Cardiac fibroblast (primary cell): ENCODE measurements at regions not wholly inside any gene's neighbourhood (a gene's known extent, or its start where the extent isn't known, plus 50 kb on each side); places are given as distances from the start of the nearest gene placed in this dataset.

Experiments
- DNase-seq, 2 donors: peaks; one replicate each; pipeline versions ENCODE4 v3.0.0 to v3.0.0-alpha.2; 2010; ENCODE audit warnings: low read depth in 2 of 2
- H3K4me3 ChIP-seq, 2 donors: replicated peaks in 1 of 2; 1 replicate in 1 of 2; 2 replicates in 1 of 2; pipeline ENCODE4 v1.5.1; 2011; ENCODE audit warnings: low read depth in 2 of 2, low read length in 2 of 2, mild to moderate bottlenecking in 2 of 2, moderate library complexity in 1 of 2
- CTCF ChIP-seq: IDR thresholded peaks from one replicate; pipeline ENCODE4 v1.5.1; 2011; ENCODE audit warnings: low read depth, mild to moderate bottlenecking, low read length, inconsistent platforms

DNA sequence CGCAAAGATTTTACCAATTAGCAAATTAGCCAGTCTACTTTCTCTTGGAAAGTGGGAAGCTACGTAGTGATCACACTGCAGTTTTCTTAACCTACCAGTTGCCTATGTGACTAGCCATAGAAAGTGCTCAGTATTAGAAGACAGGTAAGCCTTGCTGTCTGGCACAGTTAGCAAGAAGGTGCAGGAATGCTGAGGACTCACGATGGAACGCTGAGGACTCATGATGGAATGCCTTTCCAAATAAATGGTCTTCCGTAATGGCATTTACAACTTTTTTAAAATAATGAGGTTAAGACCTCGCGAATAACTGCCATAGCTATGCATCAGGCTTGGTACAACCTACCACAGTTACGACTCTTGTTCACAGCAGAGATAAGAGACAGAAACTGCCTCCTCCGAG, 1645.6 kb upstream of the MIR17HG start:
- H3K4me3 ChIP-seq = no peak overlapping the region
- no peak for DNase-seq
- TF ChIP-seq CTCF = no peak

DNA sequence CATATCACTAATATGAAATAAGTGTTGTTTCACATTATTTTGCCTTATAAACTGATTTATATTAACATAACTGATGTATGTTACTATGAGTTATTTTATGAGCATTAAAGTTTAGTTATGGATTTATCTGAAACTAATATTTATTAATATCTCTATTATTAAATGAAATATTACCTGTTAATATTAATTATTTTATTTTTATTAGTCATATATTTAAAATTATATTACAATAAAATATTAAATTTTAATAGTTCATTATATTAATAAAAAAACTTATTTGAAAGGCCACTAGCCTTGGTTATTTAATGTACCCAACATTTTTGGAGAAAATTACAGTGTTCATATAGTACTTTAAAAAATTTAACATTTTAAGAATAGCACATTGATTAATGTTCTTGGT, 1643.4 kb upstream of the MIR17HG start:
- TF ChIP-seq CTCF = no peak
- H3K4me3 ChIP-seq = no peak overlapping the region
- DNase-seq = no peak

DNA sequence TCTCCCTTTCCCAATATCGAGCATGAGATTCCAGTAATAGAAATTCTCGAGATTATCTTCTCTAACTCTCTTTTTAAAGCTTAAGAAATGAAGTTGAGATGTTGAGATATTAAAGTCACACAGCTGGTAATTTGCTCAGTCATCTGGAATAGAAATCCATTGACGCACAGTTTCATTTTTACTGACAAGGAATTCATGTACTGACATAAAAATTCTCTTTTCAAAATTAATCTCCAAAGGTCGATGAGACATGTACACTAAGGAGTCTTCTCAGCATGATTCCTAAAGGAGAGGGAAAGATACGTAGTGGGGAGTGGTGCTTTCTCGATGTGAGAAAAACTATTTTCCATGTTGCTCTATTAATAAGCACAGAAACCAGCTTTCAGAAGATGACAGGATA, 1639.5 kb upstream of the MIR17HG start:
- H3K4me3 ChIP-seq = no peak overlapping the region
- DNase-seq = no peak
- no peak for TF ChIP-seq CTCF

DNA sequence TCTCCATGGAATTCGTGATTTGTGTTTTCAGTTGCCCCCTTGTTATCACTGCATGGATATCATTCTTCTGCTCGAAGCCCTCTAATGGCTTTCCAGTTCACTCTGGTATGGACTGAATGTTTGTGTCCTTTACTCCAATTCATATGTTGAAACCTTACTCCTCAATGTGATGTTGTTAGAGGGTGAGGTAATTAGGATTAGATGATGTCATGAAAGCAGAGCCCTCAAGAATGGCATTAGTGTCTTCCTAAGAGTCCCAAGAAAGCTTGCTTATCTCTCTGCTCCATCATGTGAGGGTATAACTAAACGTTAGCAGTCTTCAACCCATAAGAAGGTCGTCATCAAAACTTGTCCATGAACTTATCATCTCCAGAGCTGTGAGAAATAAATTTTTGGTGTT, 1626.3 kb upstream of the MIR17HG start:
- DNase-seq = no peak
- H3K4me3 ChIP-seq = no peak overlapping the region
- no peak for TF ChIP-seq CTCF

GRCh38 chr13:89726690-89727435, 1620.6 kb upstream of the MIR17HG start:
- peak; percentile 52 to 63 for DNase-seq
- no peak overlapping the region for H3K4me3 ChIP-seq
- no peak for TF ChIP-seq CTCF

DNA sequence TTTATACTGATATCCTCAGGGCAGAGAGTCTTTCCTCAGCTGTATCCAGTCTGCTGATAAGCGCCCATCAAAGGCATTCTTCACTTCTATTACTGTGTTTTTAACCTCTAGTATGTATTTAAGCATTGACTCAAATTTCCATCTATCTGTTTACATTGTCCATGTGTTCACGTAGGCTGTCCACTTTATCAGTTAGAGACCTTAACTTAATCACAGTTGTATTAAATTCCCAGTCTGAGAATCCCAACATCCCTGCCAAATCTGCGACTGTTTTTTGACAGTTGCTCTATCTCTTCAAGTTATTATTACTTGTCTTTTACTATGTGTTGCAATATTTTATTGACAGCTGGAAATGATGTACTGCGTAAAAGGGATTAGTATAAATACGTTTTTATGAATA, 1613.7 kb upstream of the MIR17HG start:
- no peak for DNase-seq

More for the DNA sequence above, 1613.7 kb upstream of the MIR17HG start:
- no peak for TF ChIP-seq CTCF
- no peak overlapping the region for H3K4me3 ChIP-seq
